Inferior parietal cortex (tissue), 1 donor: ENCODE measurements at regions not wholly inside any gene's neighbourhood (a gene's known extent, or its start where the extent isn't known, plus 50 kb on each side); places are given as distances from the start of the nearest gene placed in this dataset.

Experiments
- DNase-seq: peaks from one replicate; pipeline ENCODE4 v3.0.0-alpha.2; 2016; ENCODE audit errors: extremely low spot score

DNA sequence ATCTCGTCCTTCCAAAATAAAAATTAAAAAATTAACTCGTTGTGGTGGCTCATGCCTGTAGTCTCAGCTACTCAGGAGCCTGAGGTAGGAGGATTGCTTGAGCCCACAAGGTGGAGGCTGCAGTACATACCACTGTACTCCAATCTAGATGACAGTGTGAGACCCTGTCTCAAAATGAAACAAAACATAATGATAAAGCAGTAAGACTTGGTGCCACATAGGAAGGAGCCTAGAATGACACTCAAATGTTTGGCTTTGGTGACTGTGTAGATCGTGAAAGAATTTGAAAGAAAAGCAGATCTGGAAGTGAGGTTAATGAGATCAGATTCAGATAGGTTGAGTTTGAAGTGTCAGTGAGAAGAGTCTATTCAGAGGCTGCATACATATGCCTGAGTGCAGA, 150.1 kb upstream of the ATP2B1 start:
- no peak for DNase-seq

GRCh38 chr12:89857652-89858274, 149.1 kb upstream of the ATP2B1 start:
- DNase-seq, result no peak

DNA sequence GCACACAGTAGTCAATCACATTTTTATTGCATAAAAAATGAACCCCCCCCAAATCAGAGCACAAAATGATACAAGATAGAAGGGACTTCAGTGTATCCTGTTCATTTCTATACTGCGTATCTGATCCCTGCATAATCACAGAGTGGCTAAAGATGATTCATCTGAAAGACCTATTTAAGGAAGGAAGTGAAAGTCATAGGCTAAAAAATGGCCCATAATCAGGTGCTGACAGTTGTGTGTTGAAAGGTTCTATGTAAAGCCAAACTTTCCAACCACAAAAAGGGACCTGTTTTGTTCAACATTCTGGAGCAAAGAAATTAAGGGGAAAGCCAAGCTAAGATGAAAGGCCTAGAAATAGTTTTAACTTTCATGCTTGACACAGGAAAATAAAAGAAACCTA, 147.8 kb upstream of the ATP2B1 start:
- DNase-seq, result no peak

- DNase-seq, result no peak
These were observed 140.1 kb upstream of the ATP2B1 start for GRCh38 chr12:89848732-89849131.

GRCh38 chr12:89846473-89847055, 137.9 kb upstream of the ATP2B1 start:
- no peak for DNase-seq

DNA sequence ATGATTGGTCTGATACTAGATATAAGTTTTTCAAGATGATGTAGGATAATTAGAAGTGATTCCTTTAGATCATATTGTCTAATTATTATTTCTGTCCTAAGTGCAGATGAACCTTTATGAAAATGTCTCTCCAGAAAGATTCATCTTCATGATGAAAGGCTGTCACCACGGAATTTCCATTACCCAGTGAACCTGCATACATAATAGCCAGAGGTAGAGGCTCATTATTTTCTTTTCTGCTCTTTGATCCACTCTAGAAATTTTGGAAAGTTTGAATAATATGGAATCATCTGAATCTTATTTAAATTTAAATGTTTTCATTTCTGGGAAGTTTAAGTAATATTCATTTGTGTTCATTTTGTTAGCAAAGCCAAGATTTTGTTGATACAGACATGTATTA, 137.1 kb upstream of the ATP2B1 start:
- no peak for DNase-seq

DNA sequence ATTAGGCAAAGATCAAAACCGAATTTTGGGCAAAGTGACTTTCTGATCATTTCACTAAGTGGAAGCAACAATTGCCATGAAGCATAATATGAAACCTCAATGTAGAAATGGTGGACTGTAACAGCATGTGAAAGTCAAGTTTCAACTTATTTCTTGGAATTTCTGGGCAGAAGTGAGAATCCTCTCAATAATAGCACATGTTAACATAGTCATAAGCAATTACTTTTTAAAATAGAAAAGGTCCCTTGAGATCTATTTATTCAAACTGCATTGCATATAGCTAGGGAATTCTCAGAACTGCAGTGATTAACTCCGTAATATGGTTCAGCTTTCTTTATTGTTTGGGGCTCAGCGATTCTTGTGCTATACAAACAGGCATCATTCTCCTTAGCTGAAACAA, 136.7 kb upstream of the ATP2B1 start:
- no peak for DNase-seq

GRCh38 chr12:89844539-89844938, 135.9 kb upstream of the ATP2B1 start:
- no peak for DNase-seq

DNA sequence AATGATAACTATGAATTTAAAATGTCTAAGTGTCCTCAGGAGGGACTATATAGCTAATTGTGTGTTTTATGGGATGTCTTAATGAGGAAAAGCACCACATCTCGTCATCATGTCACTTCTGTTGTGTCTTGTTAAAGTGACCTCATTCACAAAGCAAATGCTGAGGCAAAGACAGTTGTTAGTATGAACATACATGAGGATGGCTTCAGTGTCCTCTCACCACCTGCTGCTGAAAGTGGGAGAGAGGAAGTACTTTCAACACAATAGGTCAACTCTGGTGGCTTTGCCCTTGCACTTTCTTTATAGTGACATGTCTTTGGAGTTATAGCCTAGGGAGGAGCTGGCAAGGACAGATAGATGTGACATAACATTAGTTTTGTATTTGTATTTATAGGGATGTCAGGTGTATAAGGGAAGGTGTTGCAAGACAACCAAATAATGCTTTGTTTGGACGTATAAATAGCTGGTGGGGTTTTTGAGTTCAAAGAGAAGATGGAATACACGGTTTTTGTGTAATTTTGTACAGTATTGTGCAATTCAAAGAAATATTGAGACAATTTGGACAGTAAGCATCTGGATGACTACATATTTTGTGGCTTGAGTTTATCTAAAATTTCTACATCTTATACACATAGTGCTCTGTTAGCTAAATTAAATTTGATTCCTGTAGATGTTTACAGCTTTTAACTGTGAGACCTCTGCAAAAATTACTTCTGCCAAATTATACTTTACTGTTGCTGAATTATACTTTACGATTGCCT, 131.7 kb upstream of the ATP2B1 start:
- DNase-seq, result no peak

- DNase-seq, result no peak
These were observed 130.8 kb upstream of the ATP2B1 start for GRCh38 chr12:89839444-89839843.

- no peak for DNase-seq
These were observed 130.2 kb upstream of the ATP2B1 start for GRCh38 chr12:89838833-89839232.

GRCh38 chr12:89836026-89836425, 127.4 kb upstream of the ATP2B1 start:
- DNase-seq, result no peak

- DNase-seq, result no peak
These were observed 126.0 kb upstream of the ATP2B1 start for GRCh38 chr12:89834676-89835075.

DNA sequence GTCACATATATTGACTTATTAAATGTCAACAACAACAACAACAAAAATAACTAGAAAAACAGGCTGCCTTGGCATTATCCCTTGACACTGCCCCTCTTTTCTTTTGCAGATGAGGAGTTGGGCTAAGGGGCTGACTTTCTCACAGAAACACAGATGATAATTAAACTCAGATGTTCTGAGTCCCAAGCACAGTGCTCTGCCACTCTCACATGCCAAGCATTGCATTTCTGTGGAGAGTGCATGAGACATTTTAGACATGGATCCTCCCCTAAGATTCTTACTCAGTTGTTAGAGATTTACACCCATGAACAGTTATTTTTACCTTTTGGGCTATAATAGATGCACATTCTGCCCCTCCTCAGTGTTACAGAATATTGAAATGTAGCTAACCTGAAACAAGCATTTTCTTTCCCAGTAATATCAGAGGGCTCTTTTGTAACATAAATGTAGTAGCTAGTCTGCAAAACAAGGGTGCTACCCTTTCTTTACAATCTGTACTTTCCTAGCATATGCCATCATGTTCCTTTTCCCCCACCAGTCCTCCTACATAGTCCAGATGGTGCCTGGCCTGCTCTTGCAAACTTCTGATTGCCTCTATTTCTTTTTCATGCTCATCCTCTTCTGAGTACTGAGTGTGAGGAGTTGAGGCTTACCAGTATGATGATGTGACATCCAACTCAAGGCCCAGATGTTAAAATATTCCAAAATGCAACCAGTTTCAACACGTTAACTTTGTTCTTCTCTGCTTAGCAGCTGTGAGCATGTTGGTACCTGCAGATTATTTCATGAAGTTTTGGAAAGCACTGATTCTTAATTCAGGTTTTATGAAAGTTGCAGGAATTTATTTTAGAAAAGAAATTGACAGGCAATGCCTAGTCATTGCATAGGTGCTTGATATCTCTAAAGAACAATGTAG, 125.0 kb upstream of the ATP2B1 start:
- DNase-seq, result peak; percentile 60

- DNase-seq, result no peak
These were observed 123.7 kb upstream of the ATP2B1 start for GRCh38 chr12:89832336-89832735.

DNA sequence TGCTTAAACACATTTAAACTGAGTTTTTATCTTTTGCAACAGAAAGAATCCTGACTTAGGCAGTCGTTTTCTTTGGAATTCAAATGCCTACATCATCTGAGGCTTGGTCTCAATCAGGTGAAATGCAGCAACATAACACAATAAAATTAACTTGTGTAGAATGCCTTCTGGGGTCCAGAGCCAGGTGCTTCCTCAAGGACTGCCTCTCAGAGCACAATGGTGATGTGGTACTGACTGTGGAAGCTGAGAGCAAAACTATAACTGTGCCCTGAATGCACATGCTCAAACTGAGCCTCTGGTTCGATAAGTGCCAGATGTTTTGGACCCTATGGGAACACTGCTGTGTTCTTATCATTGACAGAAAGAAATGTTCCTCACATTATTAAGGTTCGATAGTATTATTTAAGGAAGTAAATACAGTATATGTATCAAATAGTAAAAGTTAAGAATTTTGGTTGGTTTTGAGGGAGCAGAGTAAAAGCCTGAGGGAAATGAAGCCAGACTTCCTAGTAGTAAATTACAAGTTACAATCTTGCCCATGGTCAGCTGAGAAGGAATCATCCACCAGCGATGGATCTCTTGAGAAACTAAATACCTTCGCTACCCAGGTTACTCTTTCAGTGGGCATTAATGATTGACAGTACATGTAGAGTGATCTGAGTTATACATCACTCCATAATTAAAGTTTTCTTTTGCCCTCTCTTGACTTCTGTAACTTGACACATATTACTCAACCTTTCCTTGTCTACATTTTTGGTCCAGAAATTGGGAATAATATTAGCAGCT, 122.9 kb upstream of the ATP2B1 start:
- DNase-seq, result no peak

GRCh38 chr12:89829434-89829975, 120.9 kb upstream of the ATP2B1 start:
- DNase-seq, result no peak

DNA sequence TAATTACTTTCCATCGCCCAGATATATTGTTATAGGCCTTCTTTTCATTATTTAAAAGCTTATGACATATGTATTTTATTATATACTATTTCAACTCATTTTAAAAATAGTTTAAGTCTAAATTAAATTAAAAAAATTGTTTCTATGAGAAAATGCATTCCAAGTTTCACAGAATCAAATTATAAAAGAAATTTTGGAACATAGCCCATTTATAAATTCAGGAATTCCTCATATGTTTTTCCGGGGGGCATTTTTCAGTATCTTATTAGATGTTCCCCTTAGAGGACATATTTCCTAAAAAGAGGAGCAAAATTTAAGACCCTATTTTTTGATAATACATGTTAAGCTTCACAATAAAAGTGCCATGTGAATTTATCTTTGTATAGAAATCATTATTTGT, 119.9 kb upstream of the ATP2B1 start:
- no peak for DNase-seq

DNA sequence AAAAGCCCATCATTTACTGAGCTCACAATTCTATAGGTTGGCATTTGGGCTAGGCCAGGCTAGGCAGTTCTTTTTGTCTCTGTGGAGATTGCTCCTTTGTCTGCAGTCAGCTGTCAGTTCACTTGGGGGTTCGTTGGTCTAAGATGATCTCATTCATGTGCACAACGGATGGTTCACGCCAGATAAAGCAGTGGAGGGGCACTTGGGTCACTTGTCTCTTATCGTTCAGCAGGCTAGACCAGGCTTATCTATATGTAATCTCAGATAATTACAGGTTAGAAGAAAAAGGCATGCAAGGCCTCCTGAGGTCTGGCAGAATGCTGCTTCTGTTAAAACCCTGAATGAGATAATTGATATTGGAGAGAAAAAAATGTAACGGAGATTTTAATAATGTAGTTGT, 119.0 kb upstream of the ATP2B1 start:
- no peak for DNase-seq

GRCh38 chr12:89826468-89826867, 117.8 kb upstream of the ATP2B1 start:
- no peak for DNase-seq
